ENCODE measurements at regions not wholly inside any gene's neighbourhood (a gene's known extent, or its start where the extent isn't known, plus 50 kb on each side); places are given as distances from the start of the nearest gene placed in this dataset.

DNA sequence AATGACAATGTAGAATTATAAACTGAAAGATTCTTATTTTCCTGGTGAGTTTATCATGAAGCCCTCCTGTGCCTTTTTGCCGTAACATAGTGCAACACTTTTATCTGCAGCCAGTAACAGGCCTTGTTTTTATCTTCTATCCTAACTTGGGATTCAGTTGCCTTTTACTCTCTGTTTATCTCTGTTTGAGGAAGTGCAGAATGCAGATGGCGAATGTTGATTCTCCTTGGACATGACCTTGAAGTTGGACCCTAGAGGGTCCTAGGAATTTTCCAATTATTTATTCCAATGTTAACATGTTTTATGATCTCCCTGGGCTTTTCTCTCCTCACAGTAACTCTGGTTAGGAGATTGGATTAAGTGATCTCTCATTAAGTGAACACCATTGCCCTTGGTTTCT, 165.0 kb downstream of the FMR1NB start:
- Histone ChIP-seq H3K23ac (ENCODE audit: insufficient read length, low read depth, low read length) (no peak overlapping the region), H4K20me1 (ENCODE audit: control insufficient read depth, insufficient read depth, insufficient read length) (no peaks in the 10 kb centered on the region), H4K91ac (ENCODE audit: insufficient read length, low read depth, low read length) (no peak overlapping the region), H2BK5ac (ENCODE audit: insufficient read length, low read length) (no peak overlapping the region), H3K4me1 (ENCODE audit: insufficient read depth, low read length) (no peaks in the 10 kb centered on the region), H2BK15ac (ENCODE audit: low read depth, low read length) (no peak overlapping the region), H3K9ac (ENCODE audit: extremely low read depth, insufficient read length, low read length) (no peak overlapping the region), H2BK12ac (ENCODE audit: insufficient read length, low read depth, low read length) (no peak overlapping the region), H2AFZ (ENCODE audit: low read length) (no peak overlapping the region), H3K9me3 (ENCODE audit: control insufficient read depth, low read depth, low read length) (peaks cover 35% of the 10 kb centered on the region), H3K27ac (ENCODE audit: insufficient read length, low read depth, low read length) (no peak overlapping the region), H3K79me2 (ENCODE audit: insufficient read depth, low read length) (no peaks in the 10 kb centered on the region), H3T11ph (ENCODE audit: low read length) (no peak overlapping the region), H2BK120ac (ENCODE audit: low read depth, low read length, poor library complexity, severe bottlenecking) (no peak overlapping the region), H3K27me3 (ENCODE audit: insufficient read depth, low read length) (no peaks in the 10 kb centered on the region), H4K8ac (replicated peaks; ENCODE audit: insufficient read length, low read depth, low read length) (no peak overlapping the region), H3K23me2 (ENCODE audit: insufficient read length, low read depth, low read length, poor library complexity, severe bottlenecking) (no peaks in the 10 kb centered on the region), H3K4ac (ENCODE audit: low read depth, low read length) (no peak overlapping the region), H3K79me1 (ENCODE audit: insufficient read depth, low read depth, low read length, poor library complexity, severe bottlenecking) (no peaks in the 10 kb centered on the region), H3K4me2 (ENCODE audit: insufficient read depth, insufficient read length, low read length) (no peak overlapping the region), H2AK5ac (ENCODE audit: insufficient read length, low read length) (no peak overlapping the region), H3K56ac (ENCODE audit: insufficient read length, low read depth, low read length) (no peak overlapping the region), H3K14ac (ENCODE audit: insufficient read depth, low read length) (no peak overlapping the region), H4K5ac (ENCODE audit: insufficient read length, low read depth, low read length) (no peak overlapping the region), H3K18ac (ENCODE audit: insufficient read length, low read depth, low read length) (no peak overlapping the region), H2BK20ac (ENCODE audit: low read depth, low read length, poor library complexity, severe bottlenecking) (no peak overlapping the region)
- Mint-ChIP-seq H3K27ac (no peak overlapping the region), H3K4me1 (peaks cover 0 to 7% of the 10 kb centered on the region in 2 experiments; a peak in 2 of 4 replicates), H3K27me3 (ENCODE audit: low read depth) (no peaks in the 10 kb centered on the region), H3K4me3 (no peak overlapping the region), H3K9me3 (peaks cover 44 to 64% of the 10 kb centered on the region in 2 experiments), H3K36me3 (ENCODE audit: insufficient read depth in 1 of 3, low read depth in 3 of 3) (no peaks in the 10 kb centered on the region; a peak in 3 of 7 replicates)
- no peak for DNase-seq
- WGBS (ENCODE audit: extremely low coverage, insufficient read length, low lambda C conversion rate), result no CpG with 5 or more reads among the region's 2 CpGs
- TF ChIP-seq, protein P1, sequence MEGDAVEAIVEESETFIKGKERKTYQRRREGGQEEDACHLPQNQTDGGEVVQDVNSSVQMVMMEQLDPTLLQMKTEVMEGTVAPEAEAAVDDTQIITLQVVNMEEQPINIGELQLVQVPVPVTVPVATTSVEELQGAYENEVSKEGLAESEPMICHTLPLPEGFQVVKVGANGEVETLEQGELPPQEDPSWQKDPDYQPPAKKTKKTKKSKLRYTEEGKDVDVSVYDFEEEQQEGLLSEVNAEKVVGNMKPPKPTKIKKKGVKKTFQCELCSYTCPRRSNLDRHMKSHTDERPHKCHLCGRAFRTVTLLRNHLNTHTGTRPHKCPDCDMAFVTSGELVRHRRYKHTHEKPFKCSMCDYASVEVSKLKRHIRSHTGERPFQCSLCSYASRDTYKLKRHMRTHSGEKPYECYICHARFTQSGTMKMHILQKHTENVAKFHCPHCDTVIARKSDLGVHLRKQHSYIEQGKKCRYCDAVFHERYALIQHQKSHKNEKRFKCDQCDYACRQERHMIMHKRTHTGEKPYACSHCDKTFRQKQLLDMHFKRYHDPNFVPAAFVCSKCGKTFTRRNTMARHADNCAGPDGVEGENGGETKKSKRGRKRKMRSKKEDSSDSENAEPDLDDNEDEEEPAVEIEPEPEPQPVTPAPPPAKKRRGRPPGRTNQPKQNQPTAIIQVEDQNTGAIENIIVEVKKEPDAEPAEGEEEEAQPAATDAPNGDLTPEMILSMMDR (conservative IDR thresholded peaks at IDR 0.05), result no peak
